ENCODE measurements at regions not wholly inside any gene's neighbourhood (a gene's known extent, or its start where the extent isn't known, plus 50 kb on each side); places are given as distances from the start of the nearest gene placed in this dataset.

- TF ChIP-seq CTCF (IDR thresholded peaks at IDR 0.05) (no peak), POLR2A (IDR thresholded peaks at IDR 0.05) (no peak)
These were observed 135.2 kb upstream of the CYYR1 start for GRCh38 chr21:26708223-26708800.
